NCI-H748 (cell line): ENCODE measurements at regions not wholly inside any gene's neighbourhood (a gene's known extent, or its start where the extent isn't known, plus 50 kb on each side); places are given as distances from the start of the nearest gene placed in this dataset.
"Not testable (repeated sequence)": the region's sequence is repeated elsewhere in the genome, so short reads cannot be mapped to it uniquely, and the experiment has no call there.

ENCODE experiments used
- DNase-seq: peaks from one replicate; lab custom pipeline; 2025; ENCODE audit not compliant: unreplicated experiment; lab: John Stamatoyannopoulos, UW

- no peak for DNase-seq
Observed at GRCh38 chr1:222012816-222013215, 270.9 kb upstream of the DUSP10 start.

- peak; percentile 51 for DNase-seq
Observed at GRCh38 chr1:222010306-222010705, 268.4 kb upstream of the DUSP10 start.

GRCh38 chr1:222009105-222009730 is 267.3 kb upstream of the DUSP10 start:
- DNase-seq = peak; percentile 17

- no peak for DNase-seq
Observed at GRCh38 chr1:222006715-222007114, 264.8 kb upstream of the DUSP10 start.

- no peak for DNase-seq
Observed at GRCh38 chr1:222004784-222005183, 262.9 kb upstream of the DUSP10 start.

GRCh38 chr1:222004034-222004433 is 262.1 kb upstream of the DUSP10 start:
- DNase-seq = no peak

DNA sequence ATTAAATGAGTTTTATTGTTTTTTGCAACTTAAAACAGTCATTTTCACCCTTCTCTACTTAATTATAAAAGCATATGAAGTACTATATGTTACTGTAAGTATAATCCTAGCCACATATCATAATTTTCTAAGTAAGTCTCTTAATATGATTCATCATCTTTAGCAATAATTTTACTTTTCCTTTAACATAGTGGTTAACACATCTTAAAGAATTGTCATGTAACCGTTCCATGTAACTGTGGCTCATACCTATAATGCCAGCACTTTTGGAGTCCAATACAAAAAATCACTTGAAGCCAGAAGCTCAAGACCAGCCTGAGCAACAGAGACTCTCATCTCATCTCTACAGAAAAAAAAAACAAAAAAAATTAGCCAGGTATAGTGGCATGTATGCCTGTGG is 260.6 kb upstream of the DUSP10 start:
- DNase-seq = no peak

GRCh38 chr1:222000131-222000530 is 258.2 kb upstream of the DUSP10 start:
- DNase-seq = no peak

GRCh38 chr1:221998781-221999180 is 256.9 kb upstream of the DUSP10 start:
- no peak for DNase-seq

DNA sequence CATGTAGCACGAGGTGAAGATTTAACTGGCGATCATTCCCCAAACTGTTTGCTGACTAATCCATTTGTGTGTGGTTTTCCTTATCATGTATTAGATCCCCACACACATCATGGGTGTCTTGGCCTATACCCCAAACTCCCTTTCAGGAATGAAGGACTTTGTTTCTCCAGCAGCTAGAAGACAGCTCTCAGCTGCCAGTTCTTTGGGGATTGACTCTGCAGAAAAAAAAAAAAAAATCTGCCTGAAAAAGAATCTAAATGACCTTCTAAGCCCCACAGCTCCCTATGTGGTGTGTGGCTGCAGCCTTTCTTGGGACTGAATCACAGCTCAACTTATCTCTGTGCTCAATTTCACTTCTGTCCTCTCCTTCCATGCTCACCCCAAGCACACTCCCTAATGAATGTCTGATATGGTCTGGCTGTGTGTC is 256.3 kb upstream of the DUSP10 start:
- DNase-seq = no peak

DNA sequence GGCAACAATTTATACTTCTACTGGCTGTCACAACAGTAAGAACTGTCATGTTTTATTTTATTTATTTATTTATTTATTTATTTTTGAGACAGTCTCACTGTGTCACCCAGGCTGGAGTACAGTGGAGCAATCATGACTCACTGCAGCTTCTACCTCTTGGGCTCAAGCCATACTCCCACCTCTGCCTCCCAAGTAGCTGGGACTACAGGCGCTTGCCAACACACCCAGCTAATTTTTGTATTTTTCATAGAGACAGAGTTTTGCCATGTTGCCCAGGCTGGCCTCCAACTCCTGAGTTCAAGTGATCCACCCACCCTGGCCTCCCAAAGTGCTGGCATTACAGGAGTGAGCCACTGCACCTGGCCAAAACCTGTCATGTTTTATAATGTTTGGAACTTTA is 255.1 kb upstream of the DUSP10 start:
- DNase-seq = not testable (repeated sequence)

GRCh38 chr1:221994939-221995338 is 253.1 kb upstream of the DUSP10 start:
- DNase-seq = no peak

DNA sequence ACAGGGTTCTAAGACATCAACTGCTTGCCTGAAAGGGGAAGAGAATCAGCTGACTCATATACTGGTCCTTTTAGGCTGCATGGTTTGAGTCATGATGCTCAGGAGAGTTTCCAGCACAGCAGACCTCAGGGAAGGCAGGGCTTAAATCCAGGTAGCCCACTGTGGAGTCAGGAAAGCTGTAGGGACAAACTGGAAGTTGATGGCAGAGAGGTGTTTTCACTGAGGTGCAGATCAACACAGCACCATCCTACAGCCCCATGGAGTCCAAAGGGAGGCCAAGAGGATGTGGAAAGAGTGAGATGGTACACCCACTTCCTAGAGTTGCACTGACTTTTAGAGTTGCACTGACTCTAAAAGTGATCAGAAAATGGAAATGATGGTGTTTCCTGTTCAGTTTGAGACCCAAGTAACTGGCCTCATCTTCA is 252.4 kb upstream of the DUSP10 start:
- no peak for DNase-seq

DNA sequence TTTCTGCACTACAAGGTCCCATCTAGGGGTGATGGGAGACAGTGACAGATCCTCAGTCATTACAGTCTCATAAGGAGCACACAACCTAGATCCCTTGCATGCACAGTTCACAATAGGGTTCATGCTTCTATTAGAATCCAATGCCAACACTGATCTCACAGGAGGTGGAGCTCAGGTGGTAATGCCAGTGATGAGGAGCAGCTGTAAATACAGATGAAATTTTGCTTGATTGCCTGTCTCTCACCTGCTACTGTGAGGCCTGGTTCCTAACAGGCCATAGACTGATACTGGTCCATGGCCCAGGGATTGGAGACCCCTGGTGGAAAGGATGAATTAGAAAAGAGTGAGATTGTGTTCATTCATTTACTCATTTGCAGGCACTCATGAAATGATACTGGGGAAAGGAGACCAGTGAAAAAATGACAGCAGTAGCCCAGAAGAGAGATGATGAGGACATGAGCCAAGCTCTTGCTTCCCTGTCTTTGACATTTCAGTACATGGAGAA is 251.6 kb upstream of the DUSP10 start:
- DNase-seq = peak; percentile 1

DNA sequence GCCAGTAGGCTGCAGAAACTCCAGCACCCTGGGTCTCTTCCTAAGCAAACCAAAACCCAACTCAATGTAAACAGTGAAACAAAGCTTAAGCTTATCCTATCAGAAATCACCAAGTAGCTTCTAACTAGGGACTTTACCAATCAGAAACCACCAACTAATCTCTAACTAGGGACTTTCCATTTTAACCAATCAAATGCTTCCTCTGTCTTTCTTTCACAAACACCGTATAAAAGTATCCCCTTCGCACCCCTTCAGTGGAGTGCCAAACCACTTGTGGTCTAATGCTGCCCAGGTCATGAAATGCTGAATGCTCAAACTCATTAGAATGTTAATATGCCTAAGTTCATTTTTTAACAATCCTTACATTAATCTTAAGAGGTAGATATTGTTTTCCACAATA is 250.5 kb upstream of the DUSP10 start:
- DNase-seq = no peak

- DNase-seq = no peak
Observed at GRCh38 chr1:221991221-221991620, 249.3 kb upstream of the DUSP10 start.

DNA sequence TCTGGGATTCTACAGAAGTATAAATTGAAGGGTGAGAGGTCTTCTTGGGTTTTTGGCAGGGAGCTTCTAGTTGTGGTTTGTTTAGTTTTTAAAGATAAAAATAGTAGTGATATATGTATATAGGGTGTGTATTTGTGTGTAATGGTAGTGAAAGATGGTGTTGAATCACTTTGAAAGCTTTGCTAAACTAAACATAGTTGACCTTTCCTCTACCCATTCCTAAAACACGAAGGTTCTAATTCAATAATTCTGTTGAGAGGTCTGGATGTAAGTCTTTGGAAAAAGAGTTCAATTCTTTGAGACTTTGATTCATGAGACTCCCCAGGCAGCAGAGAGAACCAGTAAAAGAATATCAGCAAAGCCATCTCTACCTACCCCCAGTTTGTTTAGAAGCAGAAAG is 247.9 kb upstream of the DUSP10 start:
- no peak for DNase-seq

GRCh38 chr1:221988829-221989228 is 246.9 kb upstream of the DUSP10 start:
- DNase-seq = no peak

- DNase-seq = peak; percentile 63
Observed at GRCh38 chr1:221987860-221988520, 246.1 kb upstream of the DUSP10 start.

DNA sequence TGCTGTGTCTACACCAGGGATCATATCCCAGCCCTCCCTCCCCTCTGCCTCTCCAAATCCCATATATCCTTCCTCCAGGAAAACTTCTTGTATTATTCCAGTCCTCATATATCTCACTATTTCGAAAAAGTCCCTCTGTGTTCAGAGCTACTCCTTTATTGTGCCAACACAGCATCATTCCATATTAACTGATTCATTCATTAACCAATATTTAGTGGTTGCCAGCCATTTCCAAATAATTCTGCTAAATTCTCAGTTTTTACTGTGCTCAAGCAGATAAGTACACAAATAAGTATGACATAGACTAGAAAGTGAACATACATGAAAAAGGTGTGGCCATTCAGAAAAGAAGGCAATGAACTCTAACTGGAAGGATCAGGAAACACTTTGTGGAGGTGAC is 241.6 kb upstream of the DUSP10 start:
- no peak for DNase-seq

DNA sequence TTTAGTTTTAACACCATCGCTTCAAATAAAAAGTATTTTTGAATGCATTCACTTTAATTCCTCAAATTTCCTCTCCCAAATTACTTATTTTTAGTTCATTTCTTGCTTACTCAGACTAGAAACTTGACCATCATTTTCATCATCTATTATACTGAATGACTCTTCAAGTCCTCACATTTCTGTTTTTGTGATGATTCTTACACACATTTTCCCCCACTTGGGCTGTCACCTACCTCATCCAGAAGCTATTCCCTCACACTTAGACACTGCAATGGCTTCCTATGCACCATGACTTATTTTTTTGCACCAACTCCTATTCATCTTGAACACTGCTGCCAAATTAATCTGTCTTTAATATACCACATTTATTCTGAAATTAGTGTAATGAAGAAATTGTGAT is 239.6 kb upstream of the DUSP10 start:
- no peak for DNase-seq

GRCh38 chr1:221979444-221980032 is 237.6 kb upstream of the DUSP10 start:
- no peak for DNase-seq
